A549 (cell line): ENCODE measurements at regions not wholly inside any gene's neighbourhood (a gene's known extent, or its start where the extent isn't known, plus 50 kb on each side); places are given as distances from the start of the nearest gene placed in this dataset.

Experiments used
- ATAC-seq, 2 experiments: fragments of 200-7000 bp in 1 of 2; fragments of >200 bp in 1 of 2; cut with Nextera tagmentation in 1 of 2; cut with Tn5 transposase in 1 of 2; 3 replicates each; pipeline versions ENCODE4 v1.8.0 to v1.9.1; 2018 to 2020; ENCODE audit warnings: mild to moderate bottlenecking in 1 of 2, moderate library complexity in 1 of 2
- CTCF ChIA-PET: fragments of 300-600 bp; sonication (Branson Sonifier 250); formaldehyde crosslinking; extraction: SDS; loops from one replicate; lab custom pipeline; 2021; ENCODE audit warnings: antibody characterized with exemption, inconsistent platforms; lab: Yijun Ruan, JAX
- POLR2A ChIA-PET: fragments of 350-600 bp; formaldehyde crosslinking; extraction: SDS; loops from one replicate; lab custom pipeline; 2021; ENCODE audit warnings: antibody characterized with exemption, inconsistent platforms; lab: Yijun Ruan, JAX
- DNase-seq, 2 experiments: peaks; one replicate each; pipeline versions ENCODE4 v3.0.0 to v3.0.0-alpha.2; 2011 to 2016; ENCODE audit warnings: low read depth in 1 of 2, low spot score in 1 of 2
- FAIRE-seq: peaks from 2 replicates; lab custom pipeline; 2011; peaks lifted over from hg19 to GRCh38; lab: Jason Lieb, UNC
- H3K27ac ChIP-seq, 2 experiments: fragments of >200 bp; sonication (Bioruptor Twin); formaldehyde crosslinking; 3 replicates each; pipeline ENCODE4 v1.5.1; 2016 to 2017
- H3K4me1 ChIP-seq: fragments of >200 bp; sonication (Bioruptor Twin); formaldehyde crosslinking; 3 replicates; pipeline ENCODE4 v1.6.1; 2016
- H3K4me2 ChIP-seq: fragments of >200 bp; sonication (Bioruptor Twin); formaldehyde crosslinking; 3 replicates; pipeline ENCODE4 v1.6.1; 2016
- H3K4me3 ChIP-seq: fragments of >200 bp; sonication (Bioruptor Twin); formaldehyde crosslinking; 3 replicates; pipeline ENCODE4 v1.5.1; 2016
- H3K9me3 ChIP-seq: fragments of >200 bp; sonication (Bioruptor Twin); formaldehyde crosslinking; 3 replicates; pipeline ENCODE4 v1.6.1; 2016
- CBX2 ChIP-seq: fragments of 200-600 bp; sonication (generic); IDR thresholded peaks from 2 replicates; pipeline ENCODE4 v1.6.1; 2016; ENCODE audit warnings: low read depth, mild to moderate bottlenecking, borderline replicate concordance
- CEBPB ChIP-seq, 2 experiments: fragments of >200 bp in 1 of 2; sonication (Bioruptor Twin) in 1 of 2; formaldehyde crosslinking in 1 of 2; IDR thresholded peaks; 2 replicates each; pipeline ENCODE4 v1.6.1; 2012 to 2016
- EHF ChIP-seq: fragments of 250-450 bp; sonication (Bioruptor Pico); IDR thresholded peaks from 2 replicates; pipeline ENCODE4 v1.5.0; 2020; ENCODE audit warnings: mild to moderate bottlenecking
- EHMT2 ChIP-seq: fragments of 200-600 bp; sonication (generic); IDR thresholded peaks from 2 replicates; pipeline ENCODE4 v1.6.1; 2016; ENCODE audit warnings: antibody characterized with exemption, low read depth, mild to moderate bottlenecking, moderate library complexity
- FOSL2 ChIP-seq, 2 experiments: fragments of 450-650 bp in 1 of 2; fragments of >200 bp in 1 of 2; sonication (Bioruptor Twin) in 1 of 2; formaldehyde crosslinking; IDR thresholded peaks; 2 replicates each; pipeline versions ENCODE4 v1.5.0 to v1.6.1; 2016 to 2020; ENCODE audit warnings: mild to moderate bottlenecking in 1 of 2, moderate library complexity in 1 of 2
- HDAC2 ChIP-seq: fragments of 200-600 bp; sonication (generic); IDR thresholded peaks from 2 replicates; pipeline ENCODE4 v1.6.1; 2016
- HOXB13 ChIP-seq: fragments of 250-450 bp; sonication (Bioruptor Pico); IDR thresholded peaks from 2 replicates; pipeline ENCODE4 v1.5.0; 2020; ENCODE audit warnings: low read depth, mild to moderate bottlenecking, moderate library complexity
- JUN ChIP-seq, 2 experiments: fragments of >200 bp; sonication (Bioruptor Twin); formaldehyde crosslinking; IDR thresholded peaks; 2 replicates in 1 of 2; 3 replicates in 1 of 2; pipeline ENCODE4 v1.6.1; 2016 to 2017
- MYC ChIP-seq: IDR thresholded peaks from 2 replicates; pipeline ENCODE4 v1.6.1; 2012; ENCODE audit warnings: mild to moderate bottlenecking, inconsistent platforms, low read length, improper control_type of control experiment, borderline replicate concordance
- NFE2L2 ChIP-seq: fragments of 150-350 bp; conservative IDR thresholded peaks from 2 replicates; pipeline ENCODE4 v1.6.1; 2014; ENCODE audit warnings: low read length
- NPAS2 ChIP-seq: fragments of 250-450 bp; sonication (Bioruptor Pico); IDR thresholded peaks from 2 replicates; pipeline ENCODE4 v1.8.0; 2022; ENCODE audit warnings: mild to moderate bottlenecking, moderate library complexity, borderline replicate concordance
- NR3C1 ChIP-seq: fragments of >200 bp; sonication (Bioruptor Twin); formaldehyde crosslinking; IDR thresholded peaks from 3 replicates; pipeline ENCODE4 v1.6.1; 2017
- RAD21 ChIP-seq, 2 experiments: fragments of >200 bp in 1 of 2; sonication (Bioruptor Twin) in 1 of 2; formaldehyde crosslinking in 1 of 2; IDR thresholded peaks in 1 of 2; conservative IDR thresholded peaks in 1 of 2; 2 replicates in 1 of 2; 3 replicates in 1 of 2; pipeline ENCODE4 v1.6.1; 2012 to 2018; ENCODE audit warnings: inconsistent platforms in 1 of 2
- RFX5 ChIP-seq: fragments of 450-650 bp; IDR thresholded peaks from 2 replicates; pipeline ENCODE4 v1.7.1; 2014; ENCODE audit warnings: antibody characterized with exemption, mild to moderate bottlenecking, moderate library complexity
- SMC3 ChIP-seq: fragments of >200 bp; sonication (Bioruptor Twin); formaldehyde crosslinking; IDR thresholded peaks from 3 replicates; pipeline ENCODE4 v1.6.1; 2018; ENCODE audit warnings: inconsistent platforms
- SREBF2 ChIP-seq: fragments of 450-650 bp; IDR thresholded peaks from 2 replicates; pipeline ENCODE4 v1.6.1; 2014; ENCODE audit warnings: mild to moderate bottlenecking, moderate library complexity
- TFCP2L1 ChIP-seq: fragments of 250-450 bp; sonication (Bioruptor Pico); IDR thresholded peaks from 2 replicates; pipeline ENCODE4 v1.5.0; 2021; ENCODE audit warnings: mild to moderate bottlenecking
- ZC3H11A ChIP-seq: fragments of 450-650 bp; IDR thresholded peaks from 2 replicates; pipeline ENCODE4 v1.6.1; 2014; ENCODE audit warnings: antibody characterized with exemption, mild to moderate bottlenecking
- ZFP36 ChIP-seq: fragments of 450-650 bp; IDR thresholded peaks from 2 replicates; pipeline ENCODE4 v1.6.1; 2014; ENCODE audit warnings: borderline replicate concordance; ENCODE audit not compliant: partially characterized antibody
- WGBS: methylation state at CpG from one replicate; pipeline ENCODE4 v1.1.6; 2017; ENCODE audit errors: missing lambda C conversion rate; 5-methylcytosine and 5-hydroxymethylcytosine counted together
- TF ChIP-seq, protein P1 (sequence below): fragments of >200 bp; sonication (Bioruptor Twin); formaldehyde crosslinking; IDR thresholded peaks from 2 replicates; pipeline ENCODE4 v1.6.1; 2016
- TF ChIP-seq, protein P2 (sequence below): fragments of >200 bp; sonication (Bioruptor Twin); formaldehyde crosslinking; IDR thresholded peaks from 3 replicates; pipeline ENCODE4 v1.5.1; 2016
- TF ChIP-seq, protein P3 (sequence below): fragments of 200-600 bp; sonication (generic); IDR thresholded peaks from 2 replicates; pipeline ENCODE4 v1.6.1; 2016; ENCODE audit warnings: antibody characterized with exemption, mild to moderate bottlenecking, moderate library complexity
- TF ChIP-seq, protein P4 (sequence below): IDR thresholded peaks from 2 replicates; pipeline ENCODE4 v1.6.1; 2012

DNA sequence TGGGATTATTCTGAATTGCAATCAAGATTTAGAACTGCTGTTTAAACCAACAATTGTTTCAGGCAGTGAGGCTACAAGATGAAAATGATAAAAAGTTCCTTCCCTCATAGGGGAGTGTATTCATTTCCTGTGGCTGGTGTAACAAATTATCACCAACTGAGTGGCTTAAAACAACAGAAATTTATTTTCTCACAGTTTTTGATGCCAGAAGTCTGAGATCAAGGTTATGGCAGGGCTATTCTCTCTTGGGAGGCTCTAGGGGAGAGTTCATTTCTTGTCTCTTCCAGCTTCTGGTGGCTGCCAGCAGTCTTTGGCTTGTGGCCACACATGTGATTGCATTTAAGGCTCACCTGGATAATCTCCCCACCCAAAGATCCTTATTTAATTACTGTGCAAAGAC is 290.5 kb upstream of the ZSWIM2 start:
- no peak overlapping the region for H3K4me2 ChIP-seq
- DNase-seq (no peak), FAIRE-seq (no peak), ATAC-seq (no peak)
- ChIA-PET CTCF (no interaction called here), POLR2A (no interaction called here)
- H3K4me1 ChIP-seq = no peaks in the 10 kb centered on the region
- H3K4me3 ChIP-seq = no peak overlapping the region
- H3K9me3 ChIP-seq = no peaks in the 10 kb centered on the region
- no peak overlapping the region for H3K27ac ChIP-seq
- TF ChIP-seq FOSL2 (IDR thresholded peaks at IDR 0.05) = no peak
- no peak for TF ChIP-seq FOSL2 (CRISPR knock-in tag; IDR thresholded peaks at IDR 0.05)
- TF ChIP-seq, protein P1, sequence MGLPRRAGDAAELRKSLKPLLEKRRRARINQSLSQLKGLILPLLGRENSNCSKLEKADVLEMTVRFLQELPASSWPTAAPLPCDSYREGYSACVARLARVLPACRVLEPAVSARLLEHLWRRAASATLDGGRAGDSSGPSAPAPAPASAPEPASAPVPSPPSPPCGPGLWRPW = no peak
- TF ChIP-seq SMC3 = no peak

DNA sequence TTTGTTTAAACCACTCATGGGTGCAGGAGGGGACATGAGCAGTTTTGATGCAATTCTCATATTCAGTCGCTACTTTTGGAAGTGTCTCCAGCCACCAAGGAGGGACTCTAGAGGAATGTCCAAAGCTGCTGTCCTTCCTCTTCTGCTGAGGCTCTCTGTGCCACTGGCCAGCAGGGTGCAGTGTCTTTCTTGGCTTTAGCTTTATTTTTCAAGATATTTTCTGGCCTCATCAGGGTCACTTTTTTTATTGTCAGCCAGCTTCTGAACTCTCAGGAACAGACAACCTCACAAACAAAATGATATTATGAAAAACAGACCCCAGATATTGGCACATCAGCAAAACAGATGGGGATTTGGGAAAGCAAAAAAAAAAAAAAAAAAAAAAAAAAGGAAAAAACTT is 289.3 kb upstream of the ZSWIM2 start:
- H3K4me3 ChIP-seq = no peak overlapping the region
- no peaks in the 10 kb centered on the region for H3K9me3 ChIP-seq
- ChIA-PET POLR2A (interaction anchor here (0.6 to 0.7 kb wide), 2 partner anchors 112 to 179 kb away, joined by 5 to 11 read pairs; no protein-coding TSS in a partner anchor), CTCF (interaction anchor here (0.6 to 1.1 kb wide), 5 partner anchors 8 to 319 kb away, joined by 3 read pairs; no protein-coding TSS in a partner anchor)
- FAIRE-seq (no peak), ATAC-seq (peak; percentile 85 to 89), DNase-seq (peak in 1 of 2 experiments; percentile 38)
- TF ChIP-seq CBX2 (no peak), RAD21 (conservative IDR thresholded peaks at IDR 0.05 in 1 of 2, IDR thresholded peaks at IDR 0.05 in 1 of 2) (peak; percentile 23 to 49; a peak in 2 of 5 replicates), MYC (no peak), SMC3 (peak; percentile 12; the same call in 1 of the 3 replicates)
- TF ChIP-seq, protein P2, sequence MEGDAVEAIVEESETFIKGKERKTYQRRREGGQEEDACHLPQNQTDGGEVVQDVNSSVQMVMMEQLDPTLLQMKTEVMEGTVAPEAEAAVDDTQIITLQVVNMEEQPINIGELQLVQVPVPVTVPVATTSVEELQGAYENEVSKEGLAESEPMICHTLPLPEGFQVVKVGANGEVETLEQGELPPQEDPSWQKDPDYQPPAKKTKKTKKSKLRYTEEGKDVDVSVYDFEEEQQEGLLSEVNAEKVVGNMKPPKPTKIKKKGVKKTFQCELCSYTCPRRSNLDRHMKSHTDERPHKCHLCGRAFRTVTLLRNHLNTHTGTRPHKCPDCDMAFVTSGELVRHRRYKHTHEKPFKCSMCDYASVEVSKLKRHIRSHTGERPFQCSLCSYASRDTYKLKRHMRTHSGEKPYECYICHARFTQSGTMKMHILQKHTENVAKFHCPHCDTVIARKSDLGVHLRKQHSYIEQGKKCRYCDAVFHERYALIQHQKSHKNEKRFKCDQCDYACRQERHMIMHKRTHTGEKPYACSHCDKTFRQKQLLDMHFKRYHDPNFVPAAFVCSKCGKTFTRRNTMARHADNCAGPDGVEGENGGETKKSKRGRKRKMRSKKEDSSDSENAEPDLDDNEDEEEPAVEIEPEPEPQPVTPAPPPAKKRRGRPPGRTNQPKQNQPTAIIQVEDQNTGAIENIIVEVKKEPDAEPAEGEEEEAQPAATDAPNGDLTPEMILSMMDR = peak; percentile 36; the same call in 2 of the 3 replicates
- TF ChIP-seq, protein P3, sequence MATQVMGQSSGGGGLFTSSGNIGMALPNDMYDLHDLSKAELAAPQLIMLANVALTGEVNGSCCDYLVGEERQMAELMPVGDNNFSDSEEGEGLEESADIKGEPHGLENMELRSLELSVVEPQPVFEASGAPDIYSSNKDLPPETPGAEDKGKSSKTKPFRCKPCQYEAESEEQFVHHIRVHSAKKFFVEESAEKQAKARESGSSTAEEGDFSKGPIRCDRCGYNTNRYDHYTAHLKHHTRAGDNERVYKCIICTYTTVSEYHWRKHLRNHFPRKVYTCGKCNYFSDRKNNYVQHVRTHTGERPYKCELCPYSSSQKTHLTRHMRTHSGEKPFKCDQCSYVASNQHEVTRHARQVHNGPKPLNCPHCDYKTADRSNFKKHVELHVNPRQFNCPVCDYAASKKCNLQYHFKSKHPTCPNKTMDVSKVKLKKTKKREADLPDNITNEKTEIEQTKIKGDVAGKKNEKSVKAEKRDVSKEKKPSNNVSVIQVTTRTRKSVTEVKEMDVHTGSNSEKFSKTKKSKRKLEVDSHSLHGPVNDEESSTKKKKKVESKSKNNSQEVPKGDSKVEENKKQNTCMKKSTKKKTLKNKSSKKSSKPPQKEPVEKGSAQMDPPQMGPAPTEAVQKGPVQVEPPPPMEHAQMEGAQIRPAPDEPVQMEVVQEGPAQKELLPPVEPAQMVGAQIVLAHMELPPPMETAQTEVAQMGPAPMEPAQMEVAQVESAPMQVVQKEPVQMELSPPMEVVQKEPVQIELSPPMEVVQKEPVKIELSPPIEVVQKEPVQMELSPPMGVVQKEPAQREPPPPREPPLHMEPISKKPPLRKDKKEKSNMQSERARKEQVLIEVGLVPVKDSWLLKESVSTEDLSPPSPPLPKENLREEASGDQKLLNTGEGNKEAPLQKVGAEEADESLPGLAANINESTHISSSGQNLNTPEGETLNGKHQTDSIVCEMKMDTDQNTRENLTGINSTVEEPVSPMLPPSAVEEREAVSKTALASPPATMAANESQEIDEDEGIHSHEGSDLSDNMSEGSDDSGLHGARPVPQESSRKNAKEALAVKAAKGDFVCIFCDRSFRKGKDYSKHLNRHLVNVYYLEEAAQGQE = no peak
- H3K4me2 ChIP-seq = no peak overlapping the region
- no peak overlapping the region for H3K27ac ChIP-seq
- WGBS = 6% methylated on average over 1 of the region's 1 CpG
- H3K4me1 ChIP-seq = no peaks in the 10 kb centered on the region

DNA sequence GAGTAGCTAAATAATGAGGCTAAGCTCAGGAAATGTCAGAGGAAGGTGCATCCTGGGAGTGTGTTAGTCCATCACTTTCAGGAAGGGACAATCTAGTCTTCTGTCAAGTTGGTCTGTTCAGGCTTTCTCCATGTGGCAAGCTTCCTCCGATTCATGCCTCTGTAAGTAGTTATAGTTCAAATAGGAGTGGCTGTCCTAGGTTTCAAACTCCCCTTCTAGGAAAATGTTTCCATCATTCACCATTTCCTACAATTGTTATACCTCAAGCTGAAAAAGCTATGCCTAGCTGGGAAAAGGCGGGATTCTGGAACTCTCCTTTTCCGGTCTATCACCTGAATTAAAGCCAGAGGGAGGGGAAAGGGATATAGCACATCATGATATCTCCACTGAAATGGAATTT is 287.7 kb upstream of the ZSWIM2 start:
- Histone ChIP-seq H3K4me3 (no peak overlapping the region), H3K27ac (no peak overlapping the region), H3K4me2 (no peak overlapping the region), H3K4me1 (no peaks in the 10 kb centered on the region), H3K9me3 (no peaks in the 10 kb centered on the region)
- TF ChIP-seq RAD21 (conservative IDR thresholded peaks at IDR 0.05 in 1 of 2, IDR thresholded peaks at IDR 0.05 in 1 of 2) = no peak
- TF ChIP-seq HDAC2 = no peak
- no peak for TF ChIP-seq SREBF2
- TF ChIP-seq ZC3H11A = no peak
- no peak for TF ChIP-seq SMC3
- TF ChIP-seq JUN (IDR thresholded peaks at IDR 0.05) = no peak
- no peak for TF ChIP-seq RFX5
- TF ChIP-seq ZFP36 = no peak
- TF ChIP-seq, protein P4, sequence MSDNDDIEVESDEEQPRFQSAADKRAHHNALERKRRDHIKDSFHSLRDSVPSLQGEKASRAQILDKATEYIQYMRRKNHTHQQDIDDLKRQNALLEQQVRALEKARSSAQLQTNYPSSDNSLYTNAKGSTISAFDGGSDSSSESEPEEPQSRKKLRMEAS = no peak
- TF ChIP-seq TFCP2L1 = no peak
- no peak for TF ChIP-seq EHF (CRISPR knock-in tag)
- TF ChIP-seq, protein P3 = no peak
- TF ChIP-seq NR3C1 = no peak
- TF ChIP-seq NFE2L2 = no peak
- TF ChIP-seq EHMT2 = no peak
- TF ChIP-seq HOXB13 (CRISPR knock-in tag) = no peak
- TF ChIP-seq NPAS2 = no peak
- TF ChIP-seq CEBPB (IDR thresholded peaks at IDR 0.05) = no peak
- ATAC-seq = no peak
- ChIA-PET POLR2A (no interaction called here), CTCF (interaction anchor here (1.5 kb wide), 1 partner anchor 233 kb away, joined by 4 read pairs; no protein-coding TSS in a partner anchor)
- FAIRE-seq = no peak
- DNase-seq = no peak
- WGBS = 60% methylated on average over 3 of the region's 3 CpGs
